OCI-LY3 (cell line): ENCODE measurements at regions not wholly inside any gene's neighbourhood (a gene's known extent, or its start where the extent isn't known, plus 50 kb on each side); places are given as distances from the start of the nearest gene placed in this dataset.
A peak's percentile ranks its signal among the peaks of the same experiment; 100 is the strongest.

ENCODE experiments used
- H2AFZ ChIP-seq: fragments of 200-600, 300-600 bp; shearing (Covaris generic); 2 replicates; pipeline ENCODE4 v1.6.0; 2014; ENCODE audit warnings: antibody characterized with exemption, low read depth, low read length
- H3K27ac ChIP-seq: fragments of 200-600, 300-600 bp; sonication (generic); 2 replicates; pipeline ENCODE4 v1.5.1; 2014; ENCODE audit warnings: mild to moderate bottlenecking, low read length, moderate library complexity, mixed read lengths
- H3K27me3 ChIP-seq: fragments of 200-600, 300-600 bp; sonication (generic); 2 replicates; pipeline ENCODE4 v1.6.1; 2014; ENCODE audit warnings: low read depth, low read length, mixed read lengths
- H3K36me3 ChIP-seq: fragments of 200-600, 300-600 bp; sonication (generic); replicated peaks from 2 replicates; pipeline ENCODE3; 2014; ENCODE audit warnings: low read depth, low read length, mixed read lengths
- H3K4me1 ChIP-seq: fragments of 300-600, 200-600 bp; sonication (generic); 2 replicates; pipeline ENCODE4 v1.6.1; 2014; ENCODE audit warnings: low read length, mixed read lengths
- H3K4me2 ChIP-seq: fragments of 200-600, 300-600 bp; sonication (generic); 2 replicates; pipeline ENCODE4 v1.6.1; 2014; ENCODE audit warnings: low read length, mixed read lengths
- H3K4me3 ChIP-seq: fragments of 300-600, 200-600 bp; sonication (generic); 2 replicates; pipeline ENCODE4 v1.5.1; 2014; ENCODE audit warnings: antibody characterized with exemption, mild to moderate bottlenecking, low read length, moderate library complexity
- H3K79me2 ChIP-seq: fragments of 300-600, 200-600 bp; shearing (Covaris generic); 2 replicates; pipeline ENCODE4 v1.6.1; 2014; ENCODE audit warnings: mild to moderate bottlenecking, low read length, mixed read lengths
- H3K9ac ChIP-seq: fragments of 300-600, 200-600 bp; shearing (Covaris generic); 2 replicates; pipeline ENCODE4 v1.6.0; 2014; ENCODE audit warnings: mild to moderate bottlenecking, low read length, moderate library complexity
- H3K9me3 ChIP-seq: fragments of 200-600, 300-600 bp; shearing (Covaris generic); 2 replicates; pipeline ENCODE4 v1.6.1; 2014; ENCODE audit warnings: low read length, mixed read lengths; ENCODE audit not compliant: insufficient read depth
- H4K20me1 ChIP-seq: fragments of 200-600, 300-600 bp; sonication (generic); 2 replicates; pipeline ENCODE4 v1.6.1; 2016; ENCODE audit warnings: low read length, mixed read lengths; ENCODE audit not compliant: insufficient read depth
- EZH2phosphoT487 ChIP-seq: fragments of 200-600 bp; shearing (Covaris generic); IDR thresholded peaks from 2 replicates; pipeline ENCODE4 v1.6.1; 2018; ENCODE audit warnings: antibody characterized with exemption, mixed run types, low read depth
- TF ChIP-seq, protein P1 (sequence below): fragments of 200-600, 300-600 bp; sonication (generic); IDR thresholded peaks from 2 replicates; pipeline ENCODE4 v1.5.1; 2014; ENCODE audit warnings: antibody characterized with exemption, low read length, low read depth

DNA sequence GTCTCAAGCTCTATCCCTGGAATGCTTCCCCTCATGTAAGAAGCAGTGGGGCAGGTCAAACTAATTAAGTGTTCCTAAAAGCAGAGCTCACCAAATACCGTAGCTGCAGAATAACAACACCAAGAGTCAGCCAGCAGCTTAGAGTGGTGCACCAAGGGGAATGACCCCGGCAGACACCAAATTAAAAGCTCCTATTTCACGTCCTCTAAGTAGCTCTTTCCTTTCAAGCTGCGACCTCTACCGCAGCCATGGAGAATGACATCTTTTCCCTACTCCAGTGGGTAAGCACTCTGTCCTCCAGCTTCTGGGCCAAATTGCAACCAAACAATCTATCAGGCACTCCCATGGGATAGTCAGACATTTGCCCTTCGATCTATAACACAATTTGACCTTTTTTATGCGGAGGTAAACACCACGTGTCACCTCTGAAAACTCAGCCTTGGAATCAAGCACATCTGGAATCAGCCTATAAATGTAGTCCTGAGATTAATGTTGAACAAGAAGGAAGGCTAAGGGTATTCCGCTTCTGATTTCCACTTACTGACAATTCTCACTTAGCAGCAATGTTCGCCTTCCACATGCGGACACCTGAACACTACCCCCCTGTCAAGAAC is 67.6 kb upstream of the CDKN3 start:
- H3K79me2 ChIP-seq: no peaks in the 10 kb centered on the region
- no peak overlapping the region for H3K9ac ChIP-seq
- no peaks in the 10 kb centered on the region for H4K20me1 ChIP-seq
- peak overlapping the region; percentile 52 for H3K4me2 ChIP-seq
- H2AFZ ChIP-seq: no peak overlapping the region
- H3K9me3 ChIP-seq: no peaks in the 10 kb centered on the region
- H3K27ac ChIP-seq: no peak overlapping the region
- no peaks in the 10 kb centered on the region for H3K36me3 ChIP-seq
- TF ChIP-seq EZH2phosphoT487: no peak
- TF ChIP-seq, protein P1, sequence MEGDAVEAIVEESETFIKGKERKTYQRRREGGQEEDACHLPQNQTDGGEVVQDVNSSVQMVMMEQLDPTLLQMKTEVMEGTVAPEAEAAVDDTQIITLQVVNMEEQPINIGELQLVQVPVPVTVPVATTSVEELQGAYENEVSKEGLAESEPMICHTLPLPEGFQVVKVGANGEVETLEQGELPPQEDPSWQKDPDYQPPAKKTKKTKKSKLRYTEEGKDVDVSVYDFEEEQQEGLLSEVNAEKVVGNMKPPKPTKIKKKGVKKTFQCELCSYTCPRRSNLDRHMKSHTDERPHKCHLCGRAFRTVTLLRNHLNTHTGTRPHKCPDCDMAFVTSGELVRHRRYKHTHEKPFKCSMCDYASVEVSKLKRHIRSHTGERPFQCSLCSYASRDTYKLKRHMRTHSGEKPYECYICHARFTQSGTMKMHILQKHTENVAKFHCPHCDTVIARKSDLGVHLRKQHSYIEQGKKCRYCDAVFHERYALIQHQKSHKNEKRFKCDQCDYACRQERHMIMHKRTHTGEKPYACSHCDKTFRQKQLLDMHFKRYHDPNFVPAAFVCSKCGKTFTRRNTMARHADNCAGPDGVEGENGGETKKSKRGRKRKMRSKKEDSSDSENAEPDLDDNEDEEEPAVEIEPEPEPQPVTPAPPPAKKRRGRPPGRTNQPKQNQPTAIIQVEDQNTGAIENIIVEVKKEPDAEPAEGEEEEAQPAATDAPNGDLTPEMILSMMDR: peak; percentile 87
- peaks cover 9% of the 10 kb centered on the region; the same call in 1 of the 2 replicates for H3K27me3 ChIP-seq
- H3K4me3 ChIP-seq: peak overlapping the region; percentile 17; the same call in 1 of the 2 replicates
- no peaks in the 10 kb centered on the region for H3K4me1 ChIP-seq

DNA sequence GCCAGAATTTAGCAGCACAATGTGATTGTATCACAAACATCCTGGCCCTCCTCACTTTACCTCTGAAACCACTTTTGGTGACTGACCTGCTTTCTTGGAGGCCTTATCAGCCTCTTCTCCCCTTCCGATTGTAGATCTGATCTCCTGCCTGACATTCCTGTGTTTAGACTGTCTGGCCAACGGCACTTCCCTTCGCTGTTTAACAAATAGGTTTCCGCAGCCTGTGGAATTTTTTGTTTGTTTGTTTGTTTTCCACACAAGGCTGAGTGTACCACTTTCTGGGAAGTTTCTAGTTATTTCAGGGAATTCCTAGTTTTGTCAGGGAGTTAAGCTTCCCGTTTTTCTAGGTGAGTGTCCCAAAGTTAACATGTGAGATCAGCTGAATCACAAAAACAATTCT is 65.9 kb upstream of the CDKN3 start:
- Histone ChIP-seq H3K4me1 (no peaks in the 10 kb centered on the region), H3K27ac (no peak overlapping the region), H2AFZ (no peak overlapping the region), H3K9ac (no peak overlapping the region), H3K79me2 (no peaks in the 10 kb centered on the region), H3K36me3 (no peaks in the 10 kb centered on the region), H4K20me1 (no peaks in the 10 kb centered on the region), H3K9me3 (no peaks in the 10 kb centered on the region), H3K27me3 (peaks cover 9% of the 10 kb centered on the region; the same call in 1 of the 2 replicates), H3K4me2 (no peak overlapping the region), H3K4me3 (no peak overlapping the region)
- TF ChIP-seq EZH2phosphoT487: no peak
- TF ChIP-seq, protein P1: no peak

DNA sequence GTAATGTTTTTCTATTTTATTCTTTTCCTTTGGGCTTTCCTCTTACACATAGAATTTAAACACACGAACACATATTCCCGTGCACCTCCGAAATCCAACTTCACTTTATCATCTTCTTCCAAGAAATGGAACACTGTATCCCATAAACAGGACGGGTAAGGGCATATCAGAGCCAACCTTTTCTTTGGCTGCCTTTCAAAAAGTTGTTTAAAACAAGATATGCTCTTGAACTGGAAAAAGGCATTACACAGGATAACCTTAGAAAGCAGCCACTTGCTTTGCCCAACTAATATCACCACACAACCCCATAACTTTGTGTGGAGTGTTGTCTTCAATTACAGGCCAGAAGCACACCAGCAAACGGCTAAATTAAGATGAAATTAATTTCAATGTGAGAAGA is 65.3 kb upstream of the CDKN3 start:
- Histone ChIP-seq H2AFZ (no peak overlapping the region), H3K36me3 (no peaks in the 10 kb centered on the region), H3K9ac (no peak overlapping the region), H3K4me1 (no peaks in the 10 kb centered on the region), H3K9me3 (no peaks in the 10 kb centered on the region), H3K79me2 (no peaks in the 10 kb centered on the region), H3K4me3 (no peak overlapping the region), H3K27ac (no peak overlapping the region), H3K4me2 (no peak overlapping the region), H3K27me3 (peaks cover 9% of the 10 kb centered on the region; the same call in 1 of the 2 replicates), H4K20me1 (no peaks in the 10 kb centered on the region)
- TF ChIP-seq EZH2phosphoT487: no peak
- TF ChIP-seq, protein P1: no peak

DNA sequence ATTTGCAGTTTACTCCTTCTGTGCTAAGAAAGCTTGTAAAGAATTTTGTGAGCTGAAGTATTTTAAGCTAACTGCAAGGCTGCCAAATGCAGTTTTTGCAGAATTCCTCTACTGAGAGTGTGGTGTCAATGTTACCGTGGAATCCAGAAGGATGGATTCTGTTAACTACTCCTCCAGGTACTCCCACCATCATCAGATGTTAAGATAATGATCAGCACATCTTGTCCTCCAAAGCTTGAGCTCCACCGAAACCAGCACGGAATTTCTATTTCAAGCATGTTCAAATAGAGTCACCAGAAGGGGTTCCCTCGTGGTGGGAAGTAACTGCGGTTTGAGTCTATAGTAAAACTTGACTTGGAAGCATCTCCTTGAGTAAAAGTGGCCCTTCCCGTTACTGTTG is 64.3 kb upstream of the CDKN3 start:
- Histone ChIP-seq H3K9me3 (no peaks in the 10 kb centered on the region), H3K4me2 (no peak overlapping the region), H3K9ac (no peak overlapping the region), H3K4me3 (no peak overlapping the region), H4K20me1 (no peaks in the 10 kb centered on the region), H3K27me3 (peaks cover 9% of the 10 kb centered on the region; the same call in 1 of the 2 replicates), H2AFZ (no peak overlapping the region), H3K36me3 (no peaks in the 10 kb centered on the region), H3K79me2 (no peaks in the 10 kb centered on the region), H3K4me1 (no peaks in the 10 kb centered on the region), H3K27ac (no peak overlapping the region)
- TF ChIP-seq, protein P1: no peak
- no peak for TF ChIP-seq EZH2phosphoT487
